Osteocyte (in vitro differentiated cells): ENCODE measurements at regions not wholly inside any gene's neighbourhood (a gene's known extent, or its start where the extent isn't known, plus 50 kb on each side); places are given as distances from the start of the nearest gene placed in this dataset.

Experiments
- DNase-seq: peaks from one replicate; pipeline ENCODE4 v3.0.0; 2021; ENCODE audit warnings: mixed read lengths; ENCODE audit not compliant: unreplicated experiment; ENCODE audit errors: extremely low spot score
- H3K27ac Mint-ChIP-seq: one replicate; pipeline ENCODE4 v1.8.0; 2021; ENCODE audit warnings: mild to moderate bottlenecking, mixed read lengths; ENCODE audit not compliant: unreplicated experiment
- H3K27me3 Mint-ChIP-seq: one replicate; pipeline ENCODE4 v1.8.0; 2021; ENCODE audit warnings: mixed read lengths; ENCODE audit not compliant: unreplicated experiment
- H3K36me3 Mint-ChIP-seq: one replicate; pipeline ENCODE4 v1.8.0; 2021; ENCODE audit warnings: mixed read lengths; ENCODE audit not compliant: unreplicated experiment
- H3K4me1 Mint-ChIP-seq: one replicate; pipeline ENCODE4 v1.8.0; 2021; ENCODE audit warnings: mixed read lengths; ENCODE audit not compliant: unreplicated experiment
- H3K4me3 Mint-ChIP-seq: one replicate; pipeline ENCODE4 v1.8.0; 2021; ENCODE audit warnings: mild to moderate bottlenecking, moderate library complexity, mixed read lengths; ENCODE audit not compliant: unreplicated experiment
- H3K9me3 Mint-ChIP-seq: one replicate; pipeline ENCODE4 v1.8.0; 2021; ENCODE audit warnings: mixed read lengths; ENCODE audit not compliant: unreplicated experiment
- CTCF ChIP-seq: fragments of 200-600 bp; sonication (generic); IDR thresholded peaks from 2 replicates; pipeline ENCODE4 v1.5.0; 2021; ENCODE audit warnings: antibody characterized with exemption, mild to moderate bottlenecking, moderate library complexity

DNA sequence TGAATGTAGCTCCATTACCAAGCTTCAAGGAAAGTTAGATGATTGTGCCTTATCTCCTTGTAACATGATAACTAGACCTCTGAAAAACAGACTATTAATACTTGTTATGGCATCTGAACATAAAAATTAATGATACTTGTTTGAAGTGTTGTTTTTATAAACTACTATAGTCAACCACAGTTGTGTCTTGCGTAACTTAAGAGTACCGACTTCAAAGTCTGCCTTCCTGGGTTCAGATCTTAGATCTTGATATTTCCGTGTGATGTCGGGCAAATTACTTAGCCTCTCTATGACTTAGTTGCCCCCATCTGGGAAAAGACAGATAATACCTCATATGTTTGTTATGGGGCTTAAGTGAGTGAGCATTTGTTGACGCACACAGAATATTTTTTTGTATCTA lies 906.5 kb downstream of the JRKL start:
- DNase-seq = no peak
- Mint-ChIP-seq H3K27ac (no peak overlapping the region), H3K36me3 (no peaks in the 10 kb centered on the region), H3K27me3 (no peaks in the 10 kb centered on the region), H3K9me3 (peaks cover 4% of the 10 kb centered on the region), H3K4me3 (no peak overlapping the region), H3K4me1 (no peaks in the 10 kb centered on the region)
- TF ChIP-seq CTCF = no peak

GRCh38 chr11:97309291-97309690 lies 919.5 kb downstream of the JRKL start:
- Mint-ChIP-seq H3K4me1 (no peaks in the 10 kb centered on the region), H3K36me3 (no peaks in the 10 kb centered on the region), H3K9me3 (no peaks in the 10 kb centered on the region), H3K27me3 (peaks cover 4% of the 10 kb centered on the region), H3K27ac (no peak overlapping the region), H3K4me3 (no peak overlapping the region)
- DNase-seq = no peak
- no peak for TF ChIP-seq CTCF

GRCh38 chr11:97325693-97326092 lies 935.9 kb downstream of the JRKL start:
- DNase-seq = no peak
- H3K27me3 Mint-ChIP-seq = no peaks in the 10 kb centered on the region
- no peaks in the 10 kb centered on the region for H3K36me3 Mint-ChIP-seq
- peaks cover 16% of the 10 kb centered on the region for H3K9me3 Mint-ChIP-seq
- H3K27ac Mint-ChIP-seq = no peak overlapping the region
- no peak overlapping the region for H3K4me3 Mint-ChIP-seq
- no peak for TF ChIP-seq CTCF
- H3K4me1 Mint-ChIP-seq = no peaks in the 10 kb centered on the region

DNA sequence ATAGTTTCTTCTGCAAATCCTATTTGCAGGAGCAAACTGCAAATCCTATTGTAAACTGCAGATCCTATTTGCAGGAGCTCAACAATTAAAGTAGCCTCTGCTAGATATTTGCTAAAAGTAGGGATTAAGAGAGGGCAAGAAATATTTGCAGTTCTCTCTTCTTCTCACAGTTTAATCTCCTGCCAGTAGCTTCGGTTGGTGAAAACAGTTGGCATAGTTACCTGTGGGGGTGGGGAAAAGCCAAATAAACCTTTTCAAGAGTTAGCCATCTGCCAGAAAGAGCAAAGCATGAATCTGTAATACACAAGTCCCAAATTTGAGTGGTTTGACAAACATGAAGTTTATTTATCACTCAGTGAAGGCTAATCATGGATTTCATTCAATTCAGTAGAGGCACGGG lies 942.5 kb downstream of the JRKL start:
- no peak for TF ChIP-seq CTCF
- Mint-ChIP-seq H3K27ac (no peak overlapping the region), H3K9me3 (no peaks in the 10 kb centered on the region), H3K4me1 (no peaks in the 10 kb centered on the region), H3K36me3 (no peaks in the 10 kb centered on the region), H3K27me3 (peaks cover 2% of the 10 kb centered on the region), H3K4me3 (no peak overlapping the region)
- no peak for DNase-seq

DNA sequence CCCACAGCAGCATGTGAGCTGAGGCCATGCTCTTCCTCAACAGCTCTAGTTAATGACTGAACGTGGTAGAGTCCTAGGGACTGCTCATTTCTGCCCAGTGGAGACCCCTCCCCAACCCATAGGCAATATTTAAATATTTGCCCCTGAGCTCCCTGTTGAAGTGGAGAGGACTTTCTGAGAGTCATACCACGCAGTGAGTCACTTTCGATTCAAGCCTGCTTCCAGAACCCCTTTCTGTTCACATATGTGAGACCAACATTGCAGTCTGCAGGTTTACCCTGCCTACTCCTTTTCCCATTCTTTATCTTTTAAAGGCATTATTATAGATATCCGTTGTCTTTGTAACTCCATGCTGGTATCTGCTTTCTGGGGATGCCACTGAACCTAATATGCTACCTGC lies 946.3 kb downstream of the JRKL start:
- Mint-ChIP-seq H3K9me3 (no peaks in the 10 kb centered on the region), H3K4me3 (no peak overlapping the region), H3K36me3 (no peaks in the 10 kb centered on the region)

More for the DNA sequence above, 946.3 kb downstream of the JRKL start:
- DNase-seq = no peak
- Mint-ChIP-seq H3K4me1 (no peaks in the 10 kb centered on the region), H3K27me3 (peaks cover 2% of the 10 kb centered on the region), H3K27ac (no peak overlapping the region)
- TF ChIP-seq CTCF = no peak
